Keratinocyte (primary cell): ENCODE measurements at regions not wholly inside any gene's neighbourhood (a gene's known extent, or its start where the extent isn't known, plus 50 kb on each side); places are given as distances from the start of the nearest gene placed in this dataset.

ENCODE experiments used
- DNase-seq: peaks from one replicate; pipeline ENCODE4 v3.0.0-alpha.2; 2011; ENCODE audit warnings: low read depth, missing footprints, low spot score
- FAIRE-seq: peaks from 2 replicates; lab custom pipeline; 2011; peaks lifted over from hg19 to GRCh38; lab: Jason Lieb, UNC
- H2AFZ ChIP-seq: 2 replicates; pipeline ENCODE4 v1.6.0; 2012; ENCODE audit warnings: low read length, control low read depth, inconsistent platforms; ENCODE audit not compliant: control insufficient read depth
- H3K27ac ChIP-seq: 2 replicates; pipeline ENCODE4 v1.5.1; 2011; ENCODE audit warnings: low read length; ENCODE audit not compliant: control insufficient read depth, insufficient read depth
- H3K27me3 ChIP-seq: 3 replicates; pipeline ENCODE4 v1.6.0; 2011; ENCODE audit warnings: low read length; ENCODE audit not compliant: control insufficient read depth, insufficient read depth; ENCODE audit errors: extremely low read depth
- H3K36me3 ChIP-seq, 2 experiments: 2 replicates in 1 of 2; 3 replicates in 1 of 2; pipeline ENCODE4 v1.5.1; 2011; ENCODE audit warnings: low read length in 2 of 2, mild to moderate bottlenecking in 1 of 2; ENCODE audit not compliant: control insufficient read depth in 2 of 2, insufficient read depth in 2 of 2; ENCODE audit errors: extremely low read depth in 1 of 2
- H3K4me1 ChIP-seq: 3 replicates; pipeline ENCODE4 v1.5.1; 2011; ENCODE audit warnings: low read length; ENCODE audit not compliant: control insufficient read depth, insufficient read depth; ENCODE audit errors: extremely low read depth
- H3K4me2 ChIP-seq: 3 replicates; pipeline ENCODE4 v1.6.0; 2011; ENCODE audit warnings: low read depth, low read length; ENCODE audit not compliant: control insufficient read depth, insufficient read depth; ENCODE audit errors: extremely low read depth
- H3K4me3 ChIP-seq, 3 experiments: fragments of 200-600 bp in 1 of 3; sonication (generic) in 1 of 3; 2 replicates in 2 of 3; 3 replicates in 1 of 3; pipeline ENCODE4 v1.5.1; 2011 to 2016; ENCODE audit warnings: low read length in 3 of 3, mild to moderate bottlenecking in 3 of 3, control low read depth in 2 of 3, inconsistent platforms in 1 of 3, low read depth in 1 of 3, mixed read lengths in 1 of 3, mixed run types in 1 of 3, moderate library complexity in 1 of 3; ENCODE audit not compliant: control insufficient read depth in 2 of 3, insufficient read depth in 2 of 3; ENCODE audit errors: extremely low read depth in 1 of 3
- H3K79me2 ChIP-seq: 2 replicates; pipeline ENCODE4 v1.6.0; 2012; ENCODE audit warnings: low read length; ENCODE audit not compliant: control insufficient read depth, insufficient read depth
- H3K9ac ChIP-seq: 3 replicates; pipeline ENCODE4 v1.6.0; 2011; ENCODE audit warnings: low read length; ENCODE audit not compliant: control insufficient read depth, insufficient read depth; ENCODE audit errors: extremely low read depth
- H3K9me1 ChIP-seq: 3 replicates; pipeline ENCODE4 v1.6.0; 2011; ENCODE audit warnings: low read length; ENCODE audit not compliant: control insufficient read depth, insufficient read depth; ENCODE audit errors: extremely low read depth
- H3K9me3 ChIP-seq: 2 replicates; pipeline ENCODE4 v1.5.1; 2012; ENCODE audit warnings: low read depth, low read length; ENCODE audit not compliant: control insufficient read depth
- H4K20me1 ChIP-seq: 3 replicates; pipeline ENCODE4 v1.6.0; 2011; ENCODE audit warnings: low read length; ENCODE audit not compliant: control insufficient read depth, insufficient read depth; ENCODE audit errors: extremely low read depth
- EZH2 ChIP-seq: IDR thresholded peaks from one replicate; pipeline ENCODE4 v1.6.1; 2012; ENCODE audit warnings: inconsistent platforms, mild to moderate bottlenecking, low read length, moderate library complexity
- dilution Hi-C: fragments of 300-500 bp; cut with MboI; formaldehyde crosslinking; loops from one replicate; pipeline ENCODE4 v1.7.0; 2020; ENCODE audit warnings: low sequenced_read_pairs; ENCODE audit not compliant: extremely low pct_ligation_motif_present
- TF ChIP-seq, protein P1 (sequence below), 3 experiments: IDR thresholded peaks in 1 of 3; conservative IDR thresholded peaks in 1 of 3; optimal IDR thresholded peaks in 1 of 3; 2 replicates in 2 of 3; 3 replicates in 1 of 3; pipeline versions ENCODE3 to v1.5.1; 2011; ENCODE audit warnings: low read length in 3 of 3, mild to moderate bottlenecking in 3 of 3, moderate library complexity in 2 of 3, control low read depth in 1 of 3, inconsistent platforms in 1 of 3; ENCODE audit not compliant: insufficient read depth in 2 of 3; ENCODE audit errors: extremely low read depth in 1 of 3

DNA sequence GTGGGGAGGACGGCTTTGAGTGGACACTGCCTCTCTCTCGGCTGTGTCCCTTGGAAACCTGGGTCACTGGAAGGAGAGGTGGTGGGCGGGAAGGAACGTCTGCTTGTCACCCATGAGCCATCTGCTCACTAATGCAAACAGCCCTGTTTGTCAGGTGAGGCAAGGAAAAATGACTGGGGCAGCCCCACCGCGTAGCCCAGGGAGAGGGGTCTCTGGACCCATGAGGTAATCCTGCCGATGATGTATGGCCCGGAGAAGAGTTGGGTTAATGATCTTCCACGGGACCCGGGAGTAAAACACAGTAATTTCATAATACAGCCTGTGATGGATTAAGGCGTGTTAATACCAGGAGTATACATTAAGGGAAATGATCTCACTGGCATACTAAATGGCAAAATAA, 197.0 kb downstream of the CYLD start:
- no peaks in the 10 kb centered on the region for H3K9me3 ChIP-seq
- H4K20me1 ChIP-seq: no peaks in the 10 kb centered on the region
- H3K4me2 ChIP-seq: no peak overlapping the region
- no peak overlapping the region for H3K9ac ChIP-seq
- FAIRE-seq (no peak), DNase-seq (no peak)
- dilution Hi-C loops: no loop called here
- no peaks in the 10 kb centered on the region for H3K9me1 ChIP-seq
- H3K27ac ChIP-seq: no peak overlapping the region
- H2AFZ ChIP-seq: no peak overlapping the region
- no peak overlapping the region for H3K4me3 ChIP-seq
- TF ChIP-seq EZH2: no peak
- TF ChIP-seq, protein P1, sequence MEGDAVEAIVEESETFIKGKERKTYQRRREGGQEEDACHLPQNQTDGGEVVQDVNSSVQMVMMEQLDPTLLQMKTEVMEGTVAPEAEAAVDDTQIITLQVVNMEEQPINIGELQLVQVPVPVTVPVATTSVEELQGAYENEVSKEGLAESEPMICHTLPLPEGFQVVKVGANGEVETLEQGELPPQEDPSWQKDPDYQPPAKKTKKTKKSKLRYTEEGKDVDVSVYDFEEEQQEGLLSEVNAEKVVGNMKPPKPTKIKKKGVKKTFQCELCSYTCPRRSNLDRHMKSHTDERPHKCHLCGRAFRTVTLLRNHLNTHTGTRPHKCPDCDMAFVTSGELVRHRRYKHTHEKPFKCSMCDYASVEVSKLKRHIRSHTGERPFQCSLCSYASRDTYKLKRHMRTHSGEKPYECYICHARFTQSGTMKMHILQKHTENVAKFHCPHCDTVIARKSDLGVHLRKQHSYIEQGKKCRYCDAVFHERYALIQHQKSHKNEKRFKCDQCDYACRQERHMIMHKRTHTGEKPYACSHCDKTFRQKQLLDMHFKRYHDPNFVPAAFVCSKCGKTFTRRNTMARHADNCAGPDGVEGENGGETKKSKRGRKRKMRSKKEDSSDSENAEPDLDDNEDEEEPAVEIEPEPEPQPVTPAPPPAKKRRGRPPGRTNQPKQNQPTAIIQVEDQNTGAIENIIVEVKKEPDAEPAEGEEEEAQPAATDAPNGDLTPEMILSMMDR (optimal IDR thresholded peaks at IDR 0.05 in 1 of 3, IDR thresholded peaks at IDR 0.05 in 1 of 3, conservative IDR thresholded peaks at IDR 0.05 in 1 of 3; ENCODE audit: extremely low read depth in 1 of 3, insufficient read depth in 2 of 3, low read length in 3 of 3): no peak
- no peaks in the 10 kb centered on the region for H3K36me3 ChIP-seq
- H3K4me1 ChIP-seq: no peaks in the 10 kb centered on the region
- H3K27me3 ChIP-seq: no peaks in the 10 kb centered on the region
- no peaks in the 10 kb centered on the region for H3K79me2 ChIP-seq

DNA sequence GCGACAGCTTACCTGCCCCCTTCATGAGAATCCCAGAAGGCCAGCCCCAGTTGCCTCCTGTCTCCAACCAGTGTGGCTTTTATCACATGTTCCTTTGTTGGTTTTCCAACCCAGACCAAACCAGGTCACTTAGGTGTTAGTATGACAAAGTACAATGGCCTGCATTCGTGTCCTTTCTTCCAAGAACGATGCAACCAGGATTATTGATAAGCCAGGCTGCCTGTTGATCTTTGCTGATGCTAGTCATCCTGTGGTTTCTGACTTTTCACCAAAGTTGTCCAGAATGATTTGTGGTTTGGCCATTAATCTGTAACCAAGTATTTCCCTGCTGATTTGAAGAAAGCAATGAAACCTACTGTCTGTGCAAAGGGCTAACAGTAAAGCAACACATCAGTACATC, 191.4 kb downstream of the CYLD start:
- H2AFZ ChIP-seq: no peak overlapping the region
- no peaks in the 10 kb centered on the region for H3K9me3 ChIP-seq
- no peak for FAIRE-seq
- H3K36me3 ChIP-seq: no peaks in the 10 kb centered on the region
- H3K4me3 ChIP-seq: no peak overlapping the region
- no peaks in the 10 kb centered on the region for H3K79me2 ChIP-seq
- H3K4me2 ChIP-seq: no peak overlapping the region
- H3K4me1 ChIP-seq: no peaks in the 10 kb centered on the region
- no peak for DNase-seq
- H4K20me1 ChIP-seq: no peaks in the 10 kb centered on the region
- TF ChIP-seq EZH2: no peak
- TF ChIP-seq, protein P1 (optimal IDR thresholded peaks at IDR 0.05 in 1 of 3, IDR thresholded peaks at IDR 0.05 in 1 of 3, conservative IDR thresholded peaks at IDR 0.05 in 1 of 3; ENCODE audit: extremely low read depth in 1 of 3, insufficient read depth in 2 of 3, low read length in 3 of 3): no peak
- H3K27ac ChIP-seq: no peak overlapping the region
- no peak overlapping the region for H3K9ac ChIP-seq
- dilution Hi-C loops: no loop called here
- H3K27me3 ChIP-seq: no peaks in the 10 kb centered on the region
- no peaks in the 10 kb centered on the region for H3K9me1 ChIP-seq
